ENCODE measurements at regions not wholly inside any gene's neighbourhood (a gene's known extent, or its start where the extent isn't known, plus 50 kb on each side); places are given as distances from the start of the nearest gene placed in this dataset.

DNA sequence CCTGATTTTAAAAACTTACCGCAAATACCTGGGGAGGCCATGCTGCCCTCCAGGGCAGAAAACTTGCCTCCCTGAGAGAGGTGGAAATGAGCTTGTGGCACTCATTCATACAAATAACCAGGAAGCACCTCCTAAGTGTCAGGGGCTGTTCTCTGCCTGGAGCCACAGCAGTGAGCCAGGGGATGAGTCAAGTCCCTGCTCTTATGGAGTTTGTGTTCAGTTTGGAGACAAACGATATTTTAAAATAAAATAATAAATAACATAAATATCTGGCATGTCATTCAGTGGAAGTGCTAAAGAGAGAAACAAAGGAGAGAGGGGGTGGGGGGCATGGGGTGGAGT, 313.8 kb downstream of the C16orf95 start:
- H4K20me1 ChIP-seq (ENCODE audit: control insufficient read depth, insufficient read depth) = no peaks in the 10 kb centered on the region
- RAD21 ChIA-PET (ENCODE audit: unreplicated experiment) = no interaction called here
- whole genome bisulfite sequencing (ENCODE audit: insufficient coverage, insufficient replicate concordance, low lambda C conversion rate, missing lambda C conversion rate) = 53% methylated on average over 2 of the region's 2 CpGs
- SMC1A ChIA-PET (ENCODE audit: uncharacterized antibody, unreplicated experiment) = no interaction called here
- no TSS peak for BruUV-seq (replicated peaks)
- no peak overlapping the region for H2AFZ ChIP-seq (ENCODE audit: control insufficient read depth, low read depth, low read length)
- H3K27ac ChIP-seq (ENCODE audit: control insufficient read depth, insufficient read depth) = no peak overlapping the region
- intact Hi-C loops (cut with micrococcal nuclease; ENCODE audit: unreplicated experiment) (no loop called here), in situ Hi-C loops (cut with MboI) (no loop called here)
- DNase-seq (ENCODE audit: low read depth, low spot score) (no peak), ATAC-seq (no peak), FAIRE-seq (no peak)
- H3K4me1 ChIP-seq (ENCODE audit: control insufficient read depth, insufficient read depth, low read length) = no peaks in the 10 kb centered on the region
- no peak overlapping the region for H3K9ac ChIP-seq (ENCODE audit: control insufficient read depth, insufficient read depth, low read length)
- TF ChIP-seq, protein P1, sequence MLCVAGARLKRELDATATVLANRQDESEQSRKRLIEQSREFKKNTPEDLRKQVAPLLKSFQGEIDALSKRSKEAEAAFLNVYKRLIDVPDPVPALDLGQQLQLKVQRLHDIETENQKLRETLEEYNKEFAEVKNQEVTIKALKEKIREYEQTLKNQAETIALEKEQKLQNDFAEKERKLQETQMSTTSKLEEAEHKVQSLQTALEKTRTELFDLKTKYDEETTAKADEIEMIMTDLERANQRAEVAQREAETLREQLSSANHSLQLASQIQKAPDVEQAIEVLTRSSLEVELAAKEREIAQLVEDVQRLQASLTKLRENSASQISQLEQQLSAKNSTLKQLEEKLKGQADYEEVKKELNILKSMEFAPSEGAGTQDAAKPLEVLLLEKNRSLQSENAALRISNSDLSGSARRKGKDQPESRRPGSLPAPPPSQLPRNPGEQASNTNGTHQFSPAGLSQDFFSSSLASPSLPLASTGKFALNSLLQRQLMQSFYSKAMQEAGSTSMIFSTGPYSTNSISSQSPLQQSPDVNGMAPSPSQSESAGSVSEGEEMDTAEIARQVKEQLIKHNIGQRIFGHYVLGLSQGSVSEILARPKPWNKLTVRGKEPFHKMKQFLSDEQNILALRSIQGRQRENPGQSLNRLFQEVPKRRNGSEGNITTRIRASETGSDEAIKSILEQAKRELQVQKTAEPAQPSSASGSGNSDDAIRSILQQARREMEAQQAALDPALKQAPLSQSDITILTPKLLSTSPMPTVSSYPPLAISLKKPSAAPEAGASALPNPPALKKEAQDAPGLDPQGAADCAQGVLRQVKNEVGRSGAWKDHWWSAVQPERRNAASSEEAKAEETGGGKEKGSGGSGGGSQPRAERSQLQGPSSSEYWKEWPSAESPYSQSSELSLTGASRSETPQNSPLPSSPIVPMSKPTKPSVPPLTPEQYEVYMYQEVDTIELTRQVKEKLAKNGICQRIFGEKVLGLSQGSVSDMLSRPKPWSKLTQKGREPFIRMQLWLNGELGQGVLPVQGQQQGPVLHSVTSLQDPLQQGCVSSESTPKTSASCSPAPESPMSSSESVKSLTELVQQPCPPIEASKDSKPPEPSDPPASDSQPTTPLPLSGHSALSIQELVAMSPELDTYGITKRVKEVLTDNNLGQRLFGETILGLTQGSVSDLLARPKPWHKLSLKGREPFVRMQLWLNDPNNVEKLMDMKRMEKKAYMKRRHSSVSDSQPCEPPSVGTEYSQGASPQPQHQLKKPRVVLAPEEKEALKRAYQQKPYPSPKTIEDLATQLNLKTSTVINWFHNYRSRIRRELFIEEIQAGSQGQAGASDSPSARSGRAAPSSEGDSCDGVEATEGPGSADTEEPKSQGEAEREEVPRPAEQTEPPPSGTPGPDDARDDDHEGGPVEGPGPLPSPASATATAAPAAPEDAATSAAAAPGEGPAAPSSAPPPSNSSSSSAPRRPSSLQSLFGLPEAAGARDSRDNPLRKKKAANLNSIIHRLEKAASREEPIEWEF (IDR thresholded peaks at IDR 0.05; ENCODE audit: insufficient replicate concordance, low read depth, low read length) = no peak
- TF ChIP-seq SMC3 (IDR thresholded peaks at IDR 0.05; ENCODE audit: borderline replicate concordance, low read length) (no peak), PML (IDR thresholded peaks at IDR 0.05; ENCODE audit: low read length) (no peak), RUNX3 (IDR thresholded peaks at IDR 0.05; ENCODE audit: low read length) (no peak), ZNF207 (IDR thresholded peaks at IDR 0.05; ENCODE audit: borderline replicate concordance) (no peak), CEBPB (IDR thresholded peaks at IDR 0.05; ENCODE audit: borderline replicate concordance in 1 of 2, low read depth in 2 of 2, low read length in 2 of 2) (no peak), TARDBP (IDR thresholded peaks at IDR 0.05; ENCODE audit: borderline replicate concordance) (no peak), POU2F2 (IDR thresholded peaks at IDR 0.05; ENCODE audit: borderline replicate concordance, low read depth, low read length) (no peak), EGR1 (IDR thresholded peaks at IDR 0.05; ENCODE audit: borderline replicate concordance in 1 of 2, low read depth in 2 of 2, low read length in 2 of 2) (no peak), RFX5 (IDR thresholded peaks at IDR 0.05; ENCODE audit: low read depth, low read length) (no peak), SPI1 (IDR thresholded peaks at IDR 0.05; ENCODE audit: borderline replicate concordance, insufficient read depth, low read depth, low read length) (no peak), CHD2 (IDR thresholded peaks at IDR 0.05; ENCODE audit: borderline replicate concordance, low read depth, low read length) (no peak), TCF7 (IDR thresholded peaks at IDR 0.05; ENCODE audit: borderline replicate concordance) (no peak)
- TF ChIP-seq, protein P2, sequence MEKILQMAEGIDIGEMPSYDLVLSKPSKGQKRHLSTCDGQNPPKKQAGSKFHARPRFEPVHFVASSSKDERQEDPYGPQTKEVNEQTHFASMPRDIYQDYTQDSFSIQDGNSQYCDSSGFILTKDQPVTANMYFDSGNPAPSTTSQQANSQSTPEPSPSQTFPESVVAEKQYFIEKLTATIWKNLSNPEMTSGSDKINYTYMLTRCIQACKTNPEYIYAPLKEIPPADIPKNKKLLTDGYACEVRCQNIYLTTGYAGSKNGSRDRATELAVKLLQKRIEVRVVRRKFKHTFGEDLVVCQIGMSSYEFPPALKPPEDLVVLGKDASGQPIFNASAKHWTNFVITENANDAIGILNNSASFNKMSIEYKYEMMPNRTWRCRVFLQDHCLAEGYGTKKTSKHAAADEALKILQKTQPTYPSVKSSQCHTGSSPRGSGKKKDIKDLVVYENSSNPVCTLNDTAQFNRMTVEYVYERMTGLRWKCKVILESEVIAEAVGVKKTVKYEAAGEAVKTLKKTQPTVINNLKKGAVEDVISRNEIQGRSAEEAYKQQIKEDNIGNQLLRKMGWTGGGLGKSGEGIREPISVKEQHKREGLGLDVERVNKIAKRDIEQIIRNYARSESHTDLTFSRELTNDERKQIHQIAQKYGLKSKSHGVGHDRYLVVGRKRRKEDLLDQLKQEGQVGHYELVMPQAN (conservative IDR thresholded peaks at IDR 0.05) = no peak
- no peak overlapping the region for H3K4me2 ChIP-seq (ENCODE audit: control insufficient read depth, insufficient read depth)
- POLR2A ChIA-PET = no interaction called here
- H3K9me3 ChIP-seq (replicated peaks; ENCODE audit: control insufficient read depth, insufficient read depth, low read length) = no peaks in the 10 kb centered on the region
- no peaks in the 10 kb centered on the region for H3K27me3 ChIP-seq (replicated peaks in 1 of 2; ENCODE audit: control insufficient read depth in 2 of 2, insufficient read depth in 2 of 2, low read length in 1 of 2)
- H3K36me3 ChIP-seq (ENCODE audit: control insufficient read depth in 2 of 2, insufficient read depth in 2 of 2, low read length in 1 of 2) = no peaks in the 10 kb centered on the region
- H3K79me2 ChIP-seq (ENCODE audit: control insufficient read depth, insufficient read depth, low read length) = no peaks in the 10 kb centered on the region
- CTCF ChIA-PET = no interaction called here
- no peak overlapping the region for H3K4me3 ChIP-seq
